ENCODE measurements at regions not wholly inside any gene's neighbourhood (a gene's known extent, or its start where the extent isn't known, plus 50 kb on each side); places are given as distances from the start of the nearest gene placed in this dataset.

- no peaks in the 10 kb centered on the region for H3K79me2 ChIP-seq (ENCODE audit: low read depth)
- no peak for DNase-seq (ENCODE audit: low spot score)
- Mint-ChIP-seq H3K9me3 (no peaks in the 10 kb centered on the region), H3K4me3 (no peak overlapping the region), H3K36me3 (no peaks in the 10 kb centered on the region), H3K4me1 (peaks cover 11% of the 10 kb centered on the region), H3K27me3 (ENCODE audit: insufficient read depth, low read depth) (peaks cover 11% of the 10 kb centered on the region), H3K27ac (no peak overlapping the region)
- H3K9ac ChIP-seq, result no peak overlapping the region
- H3K36me3 ChIP-seq, result no peaks in the 10 kb centered on the region
- H3K27me3 ChIP-seq, result no peaks in the 10 kb centered on the region
- TF ChIP-seq EZH2phosphoT487 (IDR thresholded peaks at IDR 0.05) (no peak), CTCF (IDR thresholded peaks at IDR 0.05) (no peak), EZH2 (IDR thresholded peaks at IDR 0.05) (no peak)
- no peak overlapping the region for H3K4me3 ChIP-seq
- H3F3A ChIP-seq (ENCODE audit: low read depth), result no peaks in the 10 kb centered on the region
- H2AFZ ChIP-seq (replicated peaks), result no peak overlapping the region
- H3K9me3 ChIP-seq (ENCODE audit: low read depth), result no peaks in the 10 kb centered on the region
- H3K27ac ChIP-seq, result no peak overlapping the region
- no peaks in the 10 kb centered on the region for H4K20me1 ChIP-seq (ENCODE audit: low read depth)
- H3K4me1 ChIP-seq, result peaks cover 7% of the 10 kb centered on the region
- no peak overlapping the region for H3K4me2 ChIP-seq
Observed at GRCh38 chr1:4969556-4970129, 315.2 kb downstream of the AJAP1 start.

- no peaks in the 10 kb centered on the region for H3F3A ChIP-seq (ENCODE audit: low read depth)
- TF ChIP-seq EZH2 (IDR thresholded peaks at IDR 0.05), result no peak
- no peak for TF ChIP-seq CTCF (IDR thresholded peaks at IDR 0.05)
- TF ChIP-seq EZH2phosphoT487 (IDR thresholded peaks at IDR 0.05), result no peak
- no peaks in the 10 kb centered on the region for H3K36me3 Mint-ChIP-seq
- no peaks in the 10 kb centered on the region for H3K27me3 ChIP-seq
- H3K27ac Mint-ChIP-seq, result no peak overlapping the region
- no peaks in the 10 kb centered on the region for H3K9me3 ChIP-seq (ENCODE audit: low read depth)
- H3K4me1 ChIP-seq, result peaks cover 7% of the 10 kb centered on the region
- no peak overlapping the region for H3K9ac ChIP-seq
- no peaks in the 10 kb centered on the region for H3K79me2 ChIP-seq (ENCODE audit: low read depth)
- no peak overlapping the region for H3K27ac ChIP-seq
- H3K36me3 ChIP-seq, result no peaks in the 10 kb centered on the region
- no peak overlapping the region for H3K4me3 Mint-ChIP-seq
- no peak overlapping the region for H2AFZ ChIP-seq (replicated peaks)
- H3K4me1 Mint-ChIP-seq, result peaks cover 20% of the 10 kb centered on the region
- no peak overlapping the region for H3K4me3 ChIP-seq
- H4K20me1 ChIP-seq (ENCODE audit: low read depth), result no peaks in the 10 kb centered on the region
- H3K9me3 Mint-ChIP-seq, result no peaks in the 10 kb centered on the region
- peaks cover 15% of the 10 kb centered on the region for H3K27me3 Mint-ChIP-seq (ENCODE audit: insufficient read depth, low read depth)
- H3K4me2 ChIP-seq, result peak overlapping the region; percentile 38
- no peak for DNase-seq (ENCODE audit: low spot score)
Observed at GRCh38 chr1:4965346-4966075, 311.1 kb downstream of the AJAP1 start.

- Histone ChIP-seq H3K4me1 (peaks cover 7% of the 10 kb centered on the region), H2AFZ (replicated peaks) (no peak overlapping the region), H3K27me3 (no peaks in the 10 kb centered on the region), H3K9me3 (ENCODE audit: low read depth) (no peaks in the 10 kb centered on the region), H3K36me3 (no peaks in the 10 kb centered on the region), H3K79me2 (ENCODE audit: low read depth) (no peaks in the 10 kb centered on the region), H3K27ac (no peak overlapping the region), H3K9ac (no peak overlapping the region), H3F3A (ENCODE audit: low read depth) (no peaks in the 10 kb centered on the region), H3K4me3 (no peak overlapping the region), H4K20me1 (ENCODE audit: low read depth) (no peaks in the 10 kb centered on the region), H3K4me2 (no peak overlapping the region)
- H3K36me3 Mint-ChIP-seq, result no peaks in the 10 kb centered on the region
- H3K27ac Mint-ChIP-seq, result no peak overlapping the region
- H3K4me3 Mint-ChIP-seq, result no peak overlapping the region
- H3K9me3 Mint-ChIP-seq, result no peaks in the 10 kb centered on the region
- peaks cover 15% of the 10 kb centered on the region for H3K27me3 Mint-ChIP-seq (ENCODE audit: insufficient read depth, low read depth)
- no peak for DNase-seq (ENCODE audit: low spot score)
- peaks cover 20% of the 10 kb centered on the region for H3K4me1 Mint-ChIP-seq
- no peak for TF ChIP-seq EZH2phosphoT487 (IDR thresholded peaks at IDR 0.05)
- no peak for TF ChIP-seq EZH2 (IDR thresholded peaks at IDR 0.05)
- TF ChIP-seq CTCF (IDR thresholded peaks at IDR 0.05), result no peak
Observed at GRCh38 chr1:4964634-4965345, 310.4 kb downstream of the AJAP1 start.

Data from neural progenitor cell (in vitro differentiated cells).